Panc1 (cell line): ENCODE measurements at regions not wholly inside any gene's neighbourhood (a gene's known extent, or its start where the extent isn't known, plus 50 kb on each side); places are given as distances from the start of the nearest gene placed in this dataset.

ENCODE experiments used
- ATAC-seq: fragments of 200-7000 bp; cut with Tn5 transposase; 2 replicates; pipeline ENCODE4 v1.9.1; 2020; ENCODE audit warnings: mild to moderate bottlenecking, moderate library complexity
- BruUV-seq: library from RNA; stranded (reverse); fragments of 400-500 nt; replicated peaks from 2 replicates; lab custom pipeline; 2021; lab: Mats Ljungman, UMichigan
- CTCF ChIA-PET: fragments of 300-600 bp; sonication (Branson Sonifier 250); formaldehyde crosslinking; loops from one replicate; lab custom pipeline; 2022; ENCODE audit warnings: antibody characterized with exemption; lab: Charles Lee
- POLR2A ChIA-PET: fragments of 300-600 bp; sonication (Branson Sonifier 250); formaldehyde crosslinking; loops from one replicate; lab custom pipeline; 2022; ENCODE audit warnings: antibody characterized with exemption; lab: Charles Lee
- DNase-seq: peaks from one replicate; pipeline ENCODE4 v3.0.0-alpha.2; 2010; ENCODE audit warnings: low read depth, low spot score
- H3K27ac ChIP-seq: 2 replicates; pipeline ENCODE4 v1.5.1; 2011; ENCODE audit warnings: mild to moderate bottlenecking, low read length, inconsistent platforms
- H3K27me3 ChIP-seq: fragments of 200-500 bp; sonication (Bioruptor generic); 2 replicates; pipeline ENCODE4 v1.6.0; 2014; ENCODE audit warnings: low read length, inconsistent platforms; ENCODE audit not compliant: control insufficient read depth, insufficient read depth
- H3K36me3 ChIP-seq: fragments of 200-500 bp; sonication (Bioruptor generic); 2 replicates; pipeline ENCODE4 v1.5.1; 2014; ENCODE audit warnings: inconsistent platforms, mild to moderate bottlenecking, low read length, moderate library complexity; ENCODE audit not compliant: control insufficient read depth, insufficient read depth
- H3K4me1 ChIP-seq: 2 replicates; pipeline ENCODE4 v1.5.1; 2011; ENCODE audit warnings: inconsistent platforms, mild to moderate bottlenecking, low read length, moderate library complexity; ENCODE audit not compliant: control insufficient read depth, insufficient read depth
- H3K4me3 ChIP-seq, 2 experiments: 2 replicates each; pipeline ENCODE4 v1.5.1; 2011 to 2012; ENCODE audit warnings: low read depth in 2 of 2, low read length in 2 of 2, mild to moderate bottlenecking in 2 of 2, inconsistent platforms in 1 of 2, moderate library complexity in 1 of 2
- H3K9me3 ChIP-seq: fragments of 200-500 bp; sonication (Bioruptor generic); 2 replicates; pipeline ENCODE4 v1.5.1; 2014; ENCODE audit warnings: low read depth, mild to moderate bottlenecking, inconsistent platforms, low read length, moderate library complexity; ENCODE audit not compliant: control insufficient read depth, insufficient read depth
- CTCF ChIP-seq: fragments of 450-650 bp; IDR thresholded peaks from 2 replicates; pipeline ENCODE4 v1.5.1; 2017; ENCODE audit warnings: mild to moderate bottlenecking
- POLR2AphosphoS5 ChIP-seq: IDR thresholded peaks from 2 replicates; pipeline ENCODE4 v1.6.1; 2012; ENCODE audit warnings: mild to moderate bottlenecking, low read depth, low read length, moderate library complexity
- REST ChIP-seq, 2 experiments: IDR thresholded peaks; 2 replicates each; pipeline ENCODE4 v1.6.1; 2011 to 2012; ENCODE audit warnings: low read depth in 2 of 2, control low read depth in 1 of 2, low read length in 1 of 2, mild to moderate bottlenecking in 1 of 2, moderate library complexity in 1 of 2; ENCODE audit not compliant: insufficient read depth in 1 of 2
- SIN3A ChIP-seq: IDR thresholded peaks from 2 replicates; pipeline ENCODE4 v1.6.1; 2012; ENCODE audit warnings: low read depth, mild to moderate bottlenecking, low read length, moderate library complexity, borderline replicate concordance; ENCODE audit not compliant: insufficient read depth
- TCF7L2 ChIP-seq: IDR thresholded peaks from 2 replicates; pipeline ENCODE4 v1.6.1; 2011; ENCODE audit warnings: mild to moderate bottlenecking, low read depth, low read length, inconsistent platforms
- in situ Hi-C: cut with HindIII; loops from 2 replicates; pipeline ENCODE4 v1.10.0; 2016; ENCODE audit warnings: low sequenced_read_pairs, low pct_unique_long_range_greater_than_20kb
- intact Hi-C: fragments of 100-400 bp; cut with micrococcal nuclease; formaldehyde crosslinking; loops from one replicate; pipeline ENCODE4 v1.10.0; 2022; ENCODE audit not compliant: unreplicated experiment

GRCh38 chr12:45582536-45582935, 147.0 kb upstream of the ARID2 start:
- no peak overlapping the region for H3K27ac ChIP-seq
- POLR2A ChIA-PET, result no interaction called here
- in situ Hi-C loops, result no loop called here
- no peaks in the 10 kb centered on the region for H3K4me1 ChIP-seq
- no peaks in the 10 kb centered on the region; the same call in none of the 2 replicates for H3K27me3 ChIP-seq
- intact Hi-C loops, result no loop called here
- no TSS peak for BruUV-seq
- DNase-seq (no peak), ATAC-seq (no peak)
- no peaks in the 10 kb centered on the region for H3K9me3 ChIP-seq
- no peak for TF ChIP-seq SIN3A
- no peaks in the 10 kb centered on the region for H3K36me3 ChIP-seq
- no peak overlapping the region for H3K4me3 ChIP-seq
- CTCF ChIA-PET, result no interaction called here

- no peak for DNase-seq
Observed at GRCh38 chr12:45582986-45583659, 146.4 kb upstream of the ARID2 start.

More at GRCh38 chr12:45582986-45583659, 146.4 kb upstream of the ARID2 start:
- no peak overlapping the region for H3K27ac ChIP-seq
- BruUV-seq, result no TSS peak
- ChIA-PET POLR2A (no interaction called here), CTCF (no interaction called here)
- TF ChIP-seq SIN3A (no peak), POLR2AphosphoS5 (no peak), CTCF (no peak), REST (IDR thresholded peaks at IDR 0.05; ENCODE audit: insufficient read depth in 1 of 2, low read depth in 2 of 2, low read length in 1 of 2) (no peak), TCF7L2 (no peak)
- H3K36me3 ChIP-seq, result no peaks in the 10 kb centered on the region
- no peaks in the 10 kb centered on the region; the same call in none of the 2 replicates for H3K27me3 ChIP-seq
- H3K9me3 ChIP-seq, result no peaks in the 10 kb centered on the region
- in situ Hi-C loops (no loop called here), intact Hi-C loops (no loop called here)
- ATAC-seq, result no peak
- H3K4me1 ChIP-seq, result no peaks in the 10 kb centered on the region
- no peak overlapping the region for H3K4me3 ChIP-seq
